ENCODE measurements at regions not wholly inside any gene's neighbourhood (a gene's known extent, or its start where the extent isn't known, plus 50 kb on each side); places are given as distances from the start of the nearest gene placed in this dataset.

GRCh38 chr9:95807326-95807947, 68.1 kb upstream of the ERCC6L2 start:
- TF ChIP-seq, protein P1, sequence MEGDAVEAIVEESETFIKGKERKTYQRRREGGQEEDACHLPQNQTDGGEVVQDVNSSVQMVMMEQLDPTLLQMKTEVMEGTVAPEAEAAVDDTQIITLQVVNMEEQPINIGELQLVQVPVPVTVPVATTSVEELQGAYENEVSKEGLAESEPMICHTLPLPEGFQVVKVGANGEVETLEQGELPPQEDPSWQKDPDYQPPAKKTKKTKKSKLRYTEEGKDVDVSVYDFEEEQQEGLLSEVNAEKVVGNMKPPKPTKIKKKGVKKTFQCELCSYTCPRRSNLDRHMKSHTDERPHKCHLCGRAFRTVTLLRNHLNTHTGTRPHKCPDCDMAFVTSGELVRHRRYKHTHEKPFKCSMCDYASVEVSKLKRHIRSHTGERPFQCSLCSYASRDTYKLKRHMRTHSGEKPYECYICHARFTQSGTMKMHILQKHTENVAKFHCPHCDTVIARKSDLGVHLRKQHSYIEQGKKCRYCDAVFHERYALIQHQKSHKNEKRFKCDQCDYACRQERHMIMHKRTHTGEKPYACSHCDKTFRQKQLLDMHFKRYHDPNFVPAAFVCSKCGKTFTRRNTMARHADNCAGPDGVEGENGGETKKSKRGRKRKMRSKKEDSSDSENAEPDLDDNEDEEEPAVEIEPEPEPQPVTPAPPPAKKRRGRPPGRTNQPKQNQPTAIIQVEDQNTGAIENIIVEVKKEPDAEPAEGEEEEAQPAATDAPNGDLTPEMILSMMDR (IDR thresholded peaks at IDR 0.05; ENCODE audit: low read length) = no peak
- no peak for TF ChIP-seq EZH2 (optimal IDR thresholded peaks at IDR 0.05; ENCODE audit: low read depth, low read length)

Data from MM.1S (cell line).